IMR-90 (cell line): ENCODE measurements at regions not wholly inside any gene's neighbourhood (a gene's known extent, or its start where the extent isn't known, plus 50 kb on each side); places are given as distances from the start of the nearest gene placed in this dataset.

Experiments
- ATAC-seq: fragments of 200-7000 bp; cut with Tn5 transposase; 2 replicates; pipeline ENCODE4 v1.9.1; 2020; ENCODE audit warnings: low read depth, mild to moderate bottlenecking, moderate library complexity
- BruUV-seq: library from RNA; stranded (reverse); fragments of 400-500 nt; replicated peaks from 2 replicates; lab custom pipeline; 2021; lab: Mats Ljungman, UMichigan
- CTCF ChIA-PET: fragments of 300-600 bp; formaldehyde crosslinking; extraction: SDS; loops from one replicate; lab custom pipeline; 2021; ENCODE audit warnings: antibody characterized with exemption; lab: Yijun Ruan, JAX
- POLR2A ChIA-PET: fragments of 300-600 bp; sonication (Branson Sonifier 250); formaldehyde crosslinking; loops from one replicate; lab custom pipeline; 2022; ENCODE audit warnings: antibody characterized with exemption; ENCODE audit not compliant: unreplicated experiment; lab: Charles Lee
- DNase-seq: peaks from one replicate; pipeline ENCODE4 v3.0.0; 2013
- H2AFZ ChIP-seq: replicated peaks from 2 replicates; pipeline ENCODE3; 2013; ENCODE audit warnings: low read length, mild to moderate bottlenecking; ENCODE audit not compliant: poor library complexity
- H2AK5ac ChIP-seq: 2 replicates; pipeline ENCODE4 v1.6.1; 2013; ENCODE audit warnings: low read depth, low read length, inconsistent platforms
- H2AK9ac ChIP-seq: replicated peaks from 2 replicates; pipeline ENCODE3; 2013; ENCODE audit warnings: mild to moderate bottlenecking, low read depth, low read length, moderate library complexity; ENCODE audit not compliant: poor library complexity
- H2BK120ac ChIP-seq: 2 replicates; pipeline ENCODE4 v1.6.1; 2013; ENCODE audit warnings: low read depth, low read length, inconsistent platforms
- H2BK15ac ChIP-seq: 3 replicates; pipeline ENCODE4 v1.6.1; 2013; ENCODE audit warnings: low read depth, low read length, inconsistent platforms
- H2BK20ac ChIP-seq: 2 replicates; pipeline ENCODE4 v1.6.1; 2013; ENCODE audit warnings: low read depth, mild to moderate bottlenecking, inconsistent platforms, low read length, moderate library complexity
- H2BK5ac ChIP-seq: 2 replicates; pipeline ENCODE4 v1.6.1; 2013; ENCODE audit warnings: mild to moderate bottlenecking, low read depth, low read length, inconsistent platforms; ENCODE audit not compliant: poor library complexity, severe bottlenecking
- H3K14ac ChIP-seq: replicated peaks from 2 replicates; pipeline ENCODE4 v1.6.1; 2013; ENCODE audit warnings: low read depth, low read length, inconsistent platforms
- H3K18ac ChIP-seq: 2 replicates; pipeline ENCODE4 v1.6.1; 2013; ENCODE audit warnings: low read depth, low read length, control low read depth
- H3K23ac ChIP-seq: 2 replicates; pipeline ENCODE4 v1.6.1; 2013; ENCODE audit warnings: low read depth, low read length, inconsistent platforms
- H3K27ac ChIP-seq: 2 replicates; pipeline ENCODE4 v1.5.1; 2013; ENCODE audit warnings: mild to moderate bottlenecking, control low read depth, low read length; ENCODE audit not compliant: insufficient read depth
- H3K27me3 ChIP-seq: 2 replicates; pipeline ENCODE4 v1.6.1; 2013; ENCODE audit warnings: low read length; ENCODE audit not compliant: control insufficient read depth, insufficient read depth
- H3K36me3 ChIP-seq: 2 replicates; pipeline ENCODE4 v1.6.1; 2013; ENCODE audit warnings: low read length, mixed read lengths; ENCODE audit not compliant: control insufficient read depth, insufficient read depth
- H3K4ac ChIP-seq: 2 replicates; pipeline ENCODE4 v1.6.1; 2013; ENCODE audit warnings: low read depth, low read length, inconsistent platforms
- H3K4me1 ChIP-seq: 2 replicates; pipeline ENCODE4 v1.6.1; 2013; ENCODE audit warnings: low read length, mixed read lengths; ENCODE audit not compliant: control insufficient read depth, insufficient read depth
- H3K4me2 ChIP-seq: 2 replicates; pipeline ENCODE4 v1.6.1; 2013; ENCODE audit warnings: low read depth, mild to moderate bottlenecking, control low read depth, low read length, moderate library complexity
- H3K4me3 ChIP-seq: 2 replicates; pipeline ENCODE4 v1.5.1; 2013; ENCODE audit warnings: low read depth, mild to moderate bottlenecking, control low read depth, low read length, moderate library complexity; ENCODE audit not compliant: insufficient read depth
- H3K56ac ChIP-seq: 2 replicates; pipeline ENCODE4 v1.6.1; 2013; ENCODE audit warnings: low read length, inconsistent platforms; ENCODE audit not compliant: insufficient read depth; ENCODE audit errors: extremely low read depth
- H3K79me1 ChIP-seq, 2 experiments: 2 replicates each; pipeline ENCODE4 v1.6.1; 2013; ENCODE audit warnings: low read length in 2 of 2, inconsistent platforms in 1 of 2, low read depth in 1 of 2
- H3K9ac ChIP-seq: 2 replicates; pipeline ENCODE4 v1.6.1; 2013; ENCODE audit warnings: low read depth, low read length, control low read depth
- H3K9me1 ChIP-seq: 2 replicates; pipeline ENCODE4 v1.6.1; 2013; ENCODE audit warnings: low read length, inconsistent platforms; ENCODE audit not compliant: insufficient read depth
- H3K9me3 ChIP-seq: 2 replicates; pipeline ENCODE4 v1.6.1; 2013; ENCODE audit warnings: low read length; ENCODE audit not compliant: control insufficient read depth, insufficient read depth
- H4K20me1 ChIP-seq: 2 replicates; pipeline ENCODE4 v1.6.1; 2013; ENCODE audit warnings: low read length, inconsistent platforms; ENCODE audit not compliant: insufficient read depth
- H4K5ac ChIP-seq: 2 replicates; pipeline ENCODE4 v1.6.1; 2013; ENCODE audit warnings: mild to moderate bottlenecking, low read depth, low read length, control low read depth
- H4K8ac ChIP-seq, 2 experiments: 2 replicates each; pipeline ENCODE4 v1.6.1; 2013; ENCODE audit warnings: low read depth in 2 of 2, low read length in 2 of 2, control low read depth in 1 of 2, inconsistent platforms in 1 of 2
- H4K91ac ChIP-seq: 2 replicates; pipeline ENCODE4 v1.6.1; 2013; ENCODE audit warnings: low read depth, low read length, inconsistent platforms; ENCODE audit not compliant: insufficient read depth
- CHD1 ChIP-seq: IDR thresholded peaks from 2 replicates; pipeline ENCODE4 v1.6.1; 2012; ENCODE audit warnings: low read depth, low read length, improper control_type of control experiment
- FOS ChIP-seq: fragments of 150-350 bp; IDR thresholded peaks from 2 replicates; pipeline ENCODE4 v1.6.1; 2016; ENCODE audit warnings: low read depth, low read length
- MAFK ChIP-seq: IDR thresholded peaks from 2 replicates; pipeline ENCODE4 v1.6.1; 2012; ENCODE audit warnings: low read depth, low read length, improper control_type of control experiment
- MXI1 ChIP-seq: IDR thresholded peaks from 2 replicates; pipeline ENCODE4 v1.6.1; 2012; ENCODE audit warnings: low read depth, mild to moderate bottlenecking, low read length, moderate library complexity, borderline replicate concordance
- POLR2A ChIP-seq: IDR thresholded peaks from 2 replicates; pipeline ENCODE4 v1.6.1; 2012; ENCODE audit warnings: mild to moderate bottlenecking, low read depth, low read length
- RAD21 ChIP-seq: IDR thresholded peaks from 2 replicates; pipeline ENCODE4 v1.6.1; 2012; ENCODE audit warnings: low read length, improper control_type of control experiment
- RFX5 ChIP-seq: IDR thresholded peaks from 2 replicates; pipeline ENCODE4 v1.8.0; 2012; ENCODE audit warnings: low read depth, mild to moderate bottlenecking, low read length, moderate library complexity
- USF2 ChIP-seq: fragments of 150-350 bp; IDR thresholded peaks from 2 replicates; pipeline ENCODE4 v1.6.1; 2017; ENCODE audit warnings: mild to moderate bottlenecking, antibody characterized with exemption, low read length, low read depth
- dilution Hi-C: fragments of 300-500 bp; cut with HindIII; formaldehyde crosslinking; loops from one replicate; pipeline ENCODE4 v1.14.3; 2018; ENCODE audit warnings: low sequenced_read_pairs; ENCODE audit not compliant: unreplicated experiment
- in situ Hi-C: fragments of 300-500 bp; cut with MboI; formaldehyde crosslinking; loops from 3 replicates; pipeline ENCODE4 v1.14.3; 2019; ENCODE audit warnings: low sequenced_read_pairs, inconsistent platforms, mixed read lengths
- intact Hi-C: fragments of 100-400 bp; cut with micrococcal nuclease; formaldehyde crosslinking; loops from 2 replicates; pipeline ENCODE4 v1.10.0; 2022

- in situ Hi-C loops = no loop called here
- Histone ChIP-seq H3K9me3 (peaks cover 3% of the 10 kb centered on the region; the same call in 1 of the 2 replicates), H3K56ac (no peak overlapping the region), H2AK5ac (no peak overlapping the region), H4K91ac (no peak overlapping the region), H4K5ac (no peak overlapping the region), H3K9me1 (no peaks in the 10 kb centered on the region), H2AFZ (no peak overlapping the region), H4K8ac (no peak overlapping the region), H3K4ac (no peak overlapping the region), H3K23ac (no peak overlapping the region), H3K4me2 (no peak overlapping the region), H3K4me3 (no peak overlapping the region), H2BK120ac (no peak overlapping the region), H4K20me1 (no peaks in the 10 kb centered on the region), H3K18ac (no peak overlapping the region), H2AK9ac (no peak overlapping the region), H3K27ac (no peak overlapping the region), H3K14ac (no peak overlapping the region), H3K9ac (no peak overlapping the region), H3K79me1 (no peaks in the 10 kb centered on the region), H3K36me3 (no peaks in the 10 kb centered on the region), H2BK15ac (no peak overlapping the region), H3K27me3 (no peaks in the 10 kb centered on the region), H2BK5ac (no peak overlapping the region), H2BK20ac (no peak overlapping the region), H3K4me1 (no peaks in the 10 kb centered on the region)
- DNase-seq (no peak), ATAC-seq (no peak)
- CTCF ChIA-PET = no interaction called here
- TF ChIP-seq MAFK (no peak), MXI1 (no peak), POLR2A (no peak), CHD1 (no peak), USF2 (no peak), RFX5 (no peak), RAD21 (no peak), FOS (no peak)
- dilution Hi-C loops = no loop called here
- intact Hi-C loops = no loop called here
- BruUV-seq = no TSS peak
- POLR2A ChIA-PET = no interaction called here
Observed at GRCh38 chr1:79885101-79885500, 878.6 kb upstream of the ADGRL4 start.
